NCI-H187 treated with DMSO at 0.1 percent for 48 hours (cell line): ENCODE measurements at regions not wholly inside any gene's neighbourhood (a gene's known extent, or its start where the extent isn't known, plus 50 kb on each side); places are given as distances from the start of the nearest gene placed in this dataset.

Experiments used
- DNase-seq: peaks from one replicate; lab custom pipeline; 2025; lab: John Stamatoyannopoulos, UW

- DNase-seq: no peak
Observed at GRCh38 chr16:62652441-62653120, 616.3 kb upstream of the CDH8 start.

GRCh38 chr16:62648256-62648655 is 612.0 kb upstream of the CDH8 start:
- no peak for DNase-seq

- no peak for DNase-seq
Observed at GRCh38 chr16:62644030-62644812, 608.0 kb upstream of the CDH8 start.

- no peak for DNase-seq
Observed at GRCh38 chr16:62642677-62643076, 606.4 kb upstream of the CDH8 start.

- DNase-seq: no peak
Observed at GRCh38 chr16:62639890-62640289, 603.7 kb upstream of the CDH8 start.

- no peak for DNase-seq
Observed at GRCh38 chr16:62638964-62639870, 603.0 kb upstream of the CDH8 start.

- DNase-seq: no peak
Observed at GRCh38 chr16:62638324-62638911, 602.2 kb upstream of the CDH8 start.

- no peak for DNase-seq
Observed at GRCh38 chr16:62625326-62625725, 589.1 kb upstream of the CDH8 start.

GRCh38 chr16:62620275-62620674 is 584.0 kb upstream of the CDH8 start:
- no peak for DNase-seq

GRCh38 chr16:62615526-62615925 is 579.3 kb upstream of the CDH8 start:
- DNase-seq: no peak

- DNase-seq: no peak
Observed at GRCh38 chr16:62610291-62610690, 574.1 kb upstream of the CDH8 start.

GRCh38 chr16:62602790-62603189 is 566.6 kb upstream of the CDH8 start:
- DNase-seq: no peak

GRCh38 chr16:62597875-62598274 is 561.6 kb upstream of the CDH8 start:
- DNase-seq: no peak

- DNase-seq: no peak
Observed at GRCh38 chr16:62596584-62596983, 560.3 kb upstream of the CDH8 start.

- no peak for DNase-seq
Observed at GRCh38 chr16:62596125-62596524, 559.9 kb upstream of the CDH8 start.

- DNase-seq: no peak
Observed at GRCh38 chr16:62586128-62586862, 550.1 kb upstream of the CDH8 start.

GRCh38 chr16:62585041-62585545 is 548.9 kb upstream of the CDH8 start:
- DNase-seq: no peak

- no peak for DNase-seq
Observed at GRCh38 chr16:62583414-62583813, 547.2 kb upstream of the CDH8 start.

- no peak for DNase-seq
Observed at GRCh38 chr16:62573466-62573865, 537.2 kb upstream of the CDH8 start.

GRCh38 chr16:62568926-62569325 is 532.7 kb upstream of the CDH8 start:
- no peak for DNase-seq

- DNase-seq: no peak
Observed at GRCh38 chr16:62565706-62566105, 529.5 kb upstream of the CDH8 start.
